Spleen (tissue), 7 donors: ENCODE measurements at regions not wholly inside any gene's neighbourhood (a gene's known extent, or its start where the extent isn't known, plus 50 kb on each side); places are given as distances from the start of the nearest gene placed in this dataset.

ENCODE experiments used
- CTCF ChIP-seq, 11 experiments: fragments of 200-600 bp in 7 of 11; fragments of 450-650 bp in 4 of 11; sonication (generic) in 4 of 11; IDR thresholded peaks in 8 of 11; conservative IDR thresholded peaks in 3 of 11; 1 replicate in 7 of 11; 2 replicates in 4 of 11; pipeline versions ENCODE4 v1.4.0 to v1.8.0; 2016 to 2021; ENCODE audit warnings: antibody characterized with exemption in 11 of 11, inconsistent platforms in 4 of 11, mild to moderate bottlenecking in 1 of 11
- POLR2AphosphoS5 ChIP-seq, 3 donors: sonication (generic); formaldehyde crosslinking; IDR thresholded peaks; one replicate each; pipeline ENCODE4 v1.5.1; 2017; ENCODE audit warnings: antibody characterized with exemption in 3 of 3
- donor health status: DM: no; HTN: no; CAD: no; lungs with moderate emphysema.
- donor health status: DM: no; HTN: no; CAD: no.
- donor health status: DM: no; HTN: no; CAD: no.

DNA sequence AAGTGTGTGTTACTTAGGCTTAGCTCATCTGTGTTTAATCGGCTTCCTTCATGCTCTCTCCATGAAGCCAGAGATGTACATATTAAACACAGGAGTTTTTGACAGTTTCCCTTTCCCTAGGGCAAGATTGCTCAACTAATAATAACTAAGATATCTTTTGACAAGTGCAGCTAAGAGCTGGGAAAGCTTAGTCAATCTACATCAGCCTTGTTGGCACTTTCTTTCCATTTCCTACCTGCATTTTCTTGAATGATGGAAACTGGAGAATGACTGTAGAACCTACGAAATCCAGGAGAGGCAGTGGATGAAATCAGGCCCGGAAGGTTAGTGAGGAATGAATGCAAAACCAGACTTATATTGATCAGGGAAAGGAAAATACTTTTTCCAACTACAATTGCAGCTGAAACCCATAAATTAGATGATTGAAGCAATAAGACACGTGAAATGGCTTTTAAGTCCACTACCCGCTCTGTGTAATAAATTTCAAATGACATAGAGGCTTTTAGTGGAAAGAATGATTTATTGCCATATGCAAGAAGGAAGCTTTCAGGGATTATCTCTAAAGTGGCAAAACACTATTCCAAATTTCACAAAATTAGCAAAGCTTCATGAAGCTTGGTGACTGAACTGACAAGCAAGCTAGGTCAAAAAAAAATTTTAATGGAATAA, 237.2 kb upstream of the ID4 start:
- TF ChIP-seq POLR2AphosphoS5 (IDR thresholded peaks at IDR 0.05) = no peak
- TF ChIP-seq CTCF (IDR thresholded peaks at IDR 0.05 in 8 of 11, conservative IDR thresholded peaks at IDR 0.05 in 3 of 11) = no peak
